ENCODE measurements at regions not wholly inside any gene's neighbourhood (a gene's known extent, or its start where the extent isn't known, plus 50 kb on each side); places are given as distances from the start of the nearest gene placed in this dataset.
"Not testable (repeated sequence)": the region's sequence is repeated elsewhere in the genome, so short reads cannot be mapped to it uniquely, and the experiment has no call there.

DNA sequence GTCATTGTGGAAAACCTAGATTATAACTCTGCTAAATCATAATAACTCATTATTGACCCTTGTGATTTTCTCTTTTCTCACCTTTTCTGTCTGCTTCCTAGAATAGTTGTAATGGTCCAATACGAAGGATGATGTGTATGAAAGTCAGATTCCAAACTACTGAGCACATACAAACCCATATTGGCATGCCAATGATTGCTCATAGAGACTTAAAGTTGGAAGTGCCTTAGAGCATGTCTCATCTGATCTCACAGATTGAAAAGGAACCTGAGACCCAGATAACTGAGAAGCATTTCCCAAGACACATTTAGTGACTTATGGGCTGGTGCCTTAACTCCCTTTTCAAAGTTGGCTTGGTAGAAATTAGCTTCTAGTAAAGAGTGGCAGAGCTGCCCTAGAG, 594.3 kb downstream of the REEP3 start:
- TF ChIP-seq, protein P1, sequence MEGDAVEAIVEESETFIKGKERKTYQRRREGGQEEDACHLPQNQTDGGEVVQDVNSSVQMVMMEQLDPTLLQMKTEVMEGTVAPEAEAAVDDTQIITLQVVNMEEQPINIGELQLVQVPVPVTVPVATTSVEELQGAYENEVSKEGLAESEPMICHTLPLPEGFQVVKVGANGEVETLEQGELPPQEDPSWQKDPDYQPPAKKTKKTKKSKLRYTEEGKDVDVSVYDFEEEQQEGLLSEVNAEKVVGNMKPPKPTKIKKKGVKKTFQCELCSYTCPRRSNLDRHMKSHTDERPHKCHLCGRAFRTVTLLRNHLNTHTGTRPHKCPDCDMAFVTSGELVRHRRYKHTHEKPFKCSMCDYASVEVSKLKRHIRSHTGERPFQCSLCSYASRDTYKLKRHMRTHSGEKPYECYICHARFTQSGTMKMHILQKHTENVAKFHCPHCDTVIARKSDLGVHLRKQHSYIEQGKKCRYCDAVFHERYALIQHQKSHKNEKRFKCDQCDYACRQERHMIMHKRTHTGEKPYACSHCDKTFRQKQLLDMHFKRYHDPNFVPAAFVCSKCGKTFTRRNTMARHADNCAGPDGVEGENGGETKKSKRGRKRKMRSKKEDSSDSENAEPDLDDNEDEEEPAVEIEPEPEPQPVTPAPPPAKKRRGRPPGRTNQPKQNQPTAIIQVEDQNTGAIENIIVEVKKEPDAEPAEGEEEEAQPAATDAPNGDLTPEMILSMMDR (IDR thresholded peaks at IDR 0.05; ENCODE audit: borderline replicate concordance, insufficient read depth, low read depth, low read length) = no peak
- no peak overlapping the region for H3K4me3 ChIP-seq (ENCODE audit: low read depth, low read length)

DNA sequence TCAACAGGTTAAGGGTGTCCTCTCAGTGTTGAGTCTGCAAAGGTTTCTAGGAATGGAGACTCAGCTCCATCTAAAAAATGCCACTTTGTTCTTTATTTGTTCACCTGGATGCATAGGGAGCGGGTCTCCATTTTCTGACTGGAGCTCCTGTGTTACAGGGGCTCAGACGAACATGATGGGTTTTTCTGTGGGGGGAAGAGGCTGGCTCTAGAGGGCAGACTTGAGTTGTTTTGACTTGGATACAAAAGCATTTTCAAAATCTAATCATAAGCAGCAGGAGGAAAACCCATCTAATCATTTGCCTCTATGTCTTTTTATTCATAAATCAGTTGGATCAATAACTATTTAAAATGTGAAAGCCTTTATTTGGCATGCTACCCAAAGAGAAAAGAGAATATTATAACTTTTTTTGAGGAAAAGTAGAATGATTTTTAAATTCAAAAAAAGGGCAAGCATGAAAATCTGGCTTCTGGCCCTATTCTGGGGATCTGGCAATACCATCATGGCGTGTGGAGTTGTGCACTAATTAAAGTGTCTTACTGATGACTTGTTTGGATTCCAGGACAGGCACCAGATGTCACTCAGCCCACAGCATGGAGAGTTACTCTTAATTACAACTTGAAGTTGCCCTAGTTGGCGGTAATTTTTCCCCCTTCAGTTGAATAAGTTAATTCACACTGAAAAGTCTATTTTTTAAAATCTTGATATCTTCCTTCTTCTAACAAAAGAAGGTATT, 594.9 kb downstream of the REEP3 start:
- TF ChIP-seq, protein P1 (IDR thresholded peaks at IDR 0.05; ENCODE audit: borderline replicate concordance, insufficient read depth, low read depth, low read length) = peak; percentile 46
- no peak overlapping the region for H3K4me3 ChIP-seq (ENCODE audit: low read depth, low read length)

DNA sequence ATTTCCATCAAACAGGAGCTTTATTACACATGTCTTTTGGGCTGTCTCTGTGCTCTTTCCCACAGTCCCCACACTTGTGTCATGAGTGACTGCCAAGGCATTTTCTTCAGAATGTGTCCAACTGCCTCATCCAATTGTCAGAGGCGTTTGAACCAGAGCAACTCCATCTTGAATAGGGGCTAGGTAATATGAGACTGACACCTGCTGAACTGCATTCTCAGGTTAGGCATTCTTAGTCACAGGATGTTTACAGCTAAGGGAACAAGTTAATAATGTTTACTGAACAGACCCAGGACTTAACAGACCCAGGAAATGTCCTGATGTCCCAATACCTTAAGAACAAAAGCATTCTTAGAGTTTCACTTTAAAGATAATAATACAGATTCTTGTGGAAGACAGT, 595.5 kb downstream of the REEP3 start:
- TF ChIP-seq, protein P1 (IDR thresholded peaks at IDR 0.05; ENCODE audit: borderline replicate concordance, insufficient read depth, low read depth, low read length) = no peak
- no peak overlapping the region for H3K4me3 ChIP-seq (ENCODE audit: low read depth, low read length)

DNA sequence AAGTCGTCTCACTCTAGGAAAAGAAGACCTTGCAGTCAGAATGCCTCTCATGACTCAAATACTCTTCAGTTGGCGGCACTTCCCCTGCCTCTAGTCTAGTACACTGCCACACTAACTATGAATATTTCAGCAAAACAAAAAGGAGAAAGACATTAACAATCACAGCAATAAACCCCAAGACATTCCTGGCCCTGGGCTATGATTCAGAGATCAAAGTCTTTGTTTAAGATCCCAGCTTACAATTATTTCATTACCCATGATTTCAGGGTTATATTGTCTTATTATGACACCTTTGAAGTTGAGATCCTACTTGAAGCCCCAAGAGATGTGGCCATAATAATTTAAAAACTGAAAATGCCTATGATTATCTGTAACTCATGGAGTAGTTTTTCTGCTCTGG, 597.5 kb downstream of the REEP3 start:
- no peak overlapping the region for H3K4me3 ChIP-seq (ENCODE audit: low read depth, low read length)
- TF ChIP-seq, protein P1 (IDR thresholded peaks at IDR 0.05; ENCODE audit: borderline replicate concordance, insufficient read depth, low read depth, low read length) = no peak

DNA sequence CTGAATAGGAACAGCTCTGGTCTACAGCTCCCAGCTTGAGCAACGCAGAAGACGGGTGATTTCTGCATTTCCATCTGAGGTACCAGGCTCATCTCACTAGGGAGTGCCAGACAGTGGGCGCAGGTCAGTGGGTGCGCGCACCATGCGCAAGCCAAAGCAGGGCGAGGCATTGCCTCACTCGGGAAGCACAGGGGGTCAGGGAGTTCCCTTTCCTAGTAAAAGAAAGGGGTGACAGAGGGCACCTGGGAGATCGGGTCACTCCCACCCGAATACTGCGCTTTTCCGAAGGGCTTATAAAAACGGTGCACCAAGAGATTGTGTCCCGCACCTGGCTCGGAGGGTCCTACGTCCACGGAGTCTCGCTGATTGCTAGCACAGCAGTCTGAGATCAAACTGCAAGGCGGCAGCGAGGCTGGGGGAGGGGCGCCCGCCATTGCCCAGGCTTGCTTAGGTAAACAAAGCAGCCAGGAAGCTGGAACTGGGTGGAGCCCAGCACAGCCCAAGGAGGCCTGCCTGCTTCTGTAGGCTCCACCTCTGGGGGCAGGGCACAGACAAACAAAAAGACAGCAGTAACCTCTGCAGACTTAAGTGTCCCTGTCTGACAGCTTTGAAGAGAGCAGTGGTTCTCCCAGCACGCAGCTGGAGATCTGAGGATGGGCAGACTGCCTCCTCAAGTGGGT, 599.2 kb downstream of the REEP3 start:
- not testable (repeated sequence) for H3K4me3 ChIP-seq (ENCODE audit: low read depth, low read length)

DNA sequence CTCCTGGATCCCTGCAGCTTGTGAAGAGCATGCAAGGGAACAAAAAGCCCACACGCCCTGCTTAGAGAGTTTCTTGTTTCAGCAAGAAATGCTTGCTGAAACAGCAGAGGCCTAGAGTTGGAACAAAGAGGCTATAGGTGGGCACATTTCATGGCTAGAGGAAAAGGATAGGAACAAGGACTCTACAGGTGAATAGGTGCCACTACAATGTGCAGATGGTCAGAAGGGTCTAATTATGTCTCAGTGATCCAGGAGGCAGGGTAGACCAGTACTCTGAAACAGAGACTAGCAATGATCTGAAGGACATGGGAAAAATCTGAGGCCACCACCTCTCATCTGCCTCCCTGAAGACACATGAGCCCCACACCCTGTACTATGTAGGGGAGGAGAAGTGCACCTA, 609.0 kb downstream of the REEP3 start:
- TF ChIP-seq, protein P1 (IDR thresholded peaks at IDR 0.05; ENCODE audit: borderline replicate concordance, insufficient read depth, low read depth, low read length) = 0 out of 2 replicates have a peak, but pooled peaks have one; percentile 22
- no peak overlapping the region for H3K4me3 ChIP-seq (ENCODE audit: low read depth, low read length)

DNA sequence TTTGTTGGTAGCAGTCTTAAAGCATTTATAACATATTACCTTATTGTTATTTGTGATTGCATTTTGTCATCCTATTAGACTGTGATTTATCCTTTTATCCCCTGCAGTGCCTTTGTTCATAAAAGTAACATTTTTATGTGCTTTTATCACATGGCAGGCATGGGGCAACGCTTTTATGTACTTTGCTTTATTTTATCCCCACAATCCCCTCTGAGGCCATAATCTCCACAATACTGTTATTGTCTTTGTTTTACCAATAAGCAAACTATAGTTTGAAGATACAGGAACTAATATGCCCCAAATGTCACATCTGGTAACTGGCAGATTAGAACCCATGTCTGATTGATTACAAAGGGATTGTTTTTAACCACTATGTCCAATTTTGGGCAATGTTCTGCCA, 613.5 kb downstream of the REEP3 start:
- TF ChIP-seq, protein P1 (IDR thresholded peaks at IDR 0.05; ENCODE audit: borderline replicate concordance, insufficient read depth, low read depth, low read length) = no peak
- H3K4me3 ChIP-seq (ENCODE audit: low read depth, low read length) = no peak overlapping the region

Measured in GM12875 (cell line).